ENCODE measurements at regions not wholly inside any gene's neighbourhood (a gene's known extent, or its start where the extent isn't known, plus 50 kb on each side); places are given as distances from the start of the nearest gene placed in this dataset.

GRCh38 chr9:105064248-105065097 lies 136.5 kb upstream of the ABCA1 start:
- TF ChIP-seq POLR2A (IDR thresholded peaks at IDR 0.05) = no peak
- TF ChIP-seq, protein P1, sequence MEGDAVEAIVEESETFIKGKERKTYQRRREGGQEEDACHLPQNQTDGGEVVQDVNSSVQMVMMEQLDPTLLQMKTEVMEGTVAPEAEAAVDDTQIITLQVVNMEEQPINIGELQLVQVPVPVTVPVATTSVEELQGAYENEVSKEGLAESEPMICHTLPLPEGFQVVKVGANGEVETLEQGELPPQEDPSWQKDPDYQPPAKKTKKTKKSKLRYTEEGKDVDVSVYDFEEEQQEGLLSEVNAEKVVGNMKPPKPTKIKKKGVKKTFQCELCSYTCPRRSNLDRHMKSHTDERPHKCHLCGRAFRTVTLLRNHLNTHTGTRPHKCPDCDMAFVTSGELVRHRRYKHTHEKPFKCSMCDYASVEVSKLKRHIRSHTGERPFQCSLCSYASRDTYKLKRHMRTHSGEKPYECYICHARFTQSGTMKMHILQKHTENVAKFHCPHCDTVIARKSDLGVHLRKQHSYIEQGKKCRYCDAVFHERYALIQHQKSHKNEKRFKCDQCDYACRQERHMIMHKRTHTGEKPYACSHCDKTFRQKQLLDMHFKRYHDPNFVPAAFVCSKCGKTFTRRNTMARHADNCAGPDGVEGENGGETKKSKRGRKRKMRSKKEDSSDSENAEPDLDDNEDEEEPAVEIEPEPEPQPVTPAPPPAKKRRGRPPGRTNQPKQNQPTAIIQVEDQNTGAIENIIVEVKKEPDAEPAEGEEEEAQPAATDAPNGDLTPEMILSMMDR (IDR thresholded peaks at IDR 0.05) = peak in 1 of 3 donors; percentile 9

Data from lower leg skin (tissue), 3 donors.